Uterus (tissue), 2 donors: ENCODE measurements at regions not wholly inside any gene's neighbourhood (a gene's known extent, or its start where the extent isn't known, plus 50 kb on each side); places are given as distances from the start of the nearest gene placed in this dataset.

Source experiments
- POLR2A ChIP-seq, 2 donors: fragments of 450-650 bp; IDR thresholded peaks; one replicate each; pipeline ENCODE4 v1.6.1; 2016; ENCODE audit warnings: antibody characterized with exemption in 2 of 2, mild to moderate bottlenecking in 1 of 2, moderate library complexity in 1 of 2
- TF ChIP-seq, protein P1 (sequence below), 4 experiments: fragments of 200-600 bp in 2 of 4; fragments of 450-650 bp in 2 of 4; sonication (generic) in 2 of 4; IDR thresholded peaks; one replicate each; pipeline ENCODE4 v1.5.1; 2016 to 2019; ENCODE audit warnings: antibody characterized with exemption in 4 of 4, mild to moderate bottlenecking in 2 of 4, moderate library complexity in 1 of 4

- TF ChIP-seq, protein P1, sequence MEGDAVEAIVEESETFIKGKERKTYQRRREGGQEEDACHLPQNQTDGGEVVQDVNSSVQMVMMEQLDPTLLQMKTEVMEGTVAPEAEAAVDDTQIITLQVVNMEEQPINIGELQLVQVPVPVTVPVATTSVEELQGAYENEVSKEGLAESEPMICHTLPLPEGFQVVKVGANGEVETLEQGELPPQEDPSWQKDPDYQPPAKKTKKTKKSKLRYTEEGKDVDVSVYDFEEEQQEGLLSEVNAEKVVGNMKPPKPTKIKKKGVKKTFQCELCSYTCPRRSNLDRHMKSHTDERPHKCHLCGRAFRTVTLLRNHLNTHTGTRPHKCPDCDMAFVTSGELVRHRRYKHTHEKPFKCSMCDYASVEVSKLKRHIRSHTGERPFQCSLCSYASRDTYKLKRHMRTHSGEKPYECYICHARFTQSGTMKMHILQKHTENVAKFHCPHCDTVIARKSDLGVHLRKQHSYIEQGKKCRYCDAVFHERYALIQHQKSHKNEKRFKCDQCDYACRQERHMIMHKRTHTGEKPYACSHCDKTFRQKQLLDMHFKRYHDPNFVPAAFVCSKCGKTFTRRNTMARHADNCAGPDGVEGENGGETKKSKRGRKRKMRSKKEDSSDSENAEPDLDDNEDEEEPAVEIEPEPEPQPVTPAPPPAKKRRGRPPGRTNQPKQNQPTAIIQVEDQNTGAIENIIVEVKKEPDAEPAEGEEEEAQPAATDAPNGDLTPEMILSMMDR (IDR thresholded peaks at IDR 0.05) = no peak
- TF ChIP-seq POLR2A (IDR thresholded peaks at IDR 0.05) = no peak
Observed at GRCh38 chr5:163321511-163321910, 115.9 kb upstream of the CCNG1 start.
